ENCODE measurements at regions not wholly inside any gene's neighbourhood (a gene's known extent, or its start where the extent isn't known, plus 50 kb on each side); places are given as distances from the start of the nearest gene placed in this dataset.

- 85 to 88% methylated on average over 3 of the region's 4 CpGs for WGBS, 2 experiments (ENCODE audit: insufficient coverage in 2 of 2)
- no peaks in the 10 kb centered on the region for H3K9me3 ChIP-seq (ENCODE audit: control insufficient read depth, low read length)
- H3K27ac ChIP-seq (ENCODE audit: low read depth, low read length, severe bottlenecking): no peak overlapping the region
- no peaks in the 10 kb centered on the region for H3K4me1 ChIP-seq (ENCODE audit: control insufficient read depth, insufficient read depth, low read length, poor library complexity, severe bottlenecking)
- no peak overlapping the region for H3K4me3 ChIP-seq (ENCODE audit: extremely low read depth, insufficient read depth, low read length, poor library complexity, severe bottlenecking)
- H3K36me3 ChIP-seq (ENCODE audit: control insufficient read depth, insufficient read depth, low read length): no peaks in the 10 kb centered on the region
Observed at GRCh38 chr2:191514613-191515012, 163.3 kb upstream of the NABP1 start.

- Histone ChIP-seq H3K4me1 (ENCODE audit: control insufficient read depth, insufficient read depth, low read length, poor library complexity, severe bottlenecking) (no peaks in the 10 kb centered on the region), H3K36me3 (ENCODE audit: control insufficient read depth, insufficient read depth, low read length) (no peaks in the 10 kb centered on the region), H3K27ac (ENCODE audit: low read depth, low read length, severe bottlenecking) (no peak overlapping the region), H3K4me3 (ENCODE audit: extremely low read depth, insufficient read depth, low read length, poor library complexity, severe bottlenecking) (no peak overlapping the region), H3K9me3 (ENCODE audit: control insufficient read depth, low read length) (no peaks in the 10 kb centered on the region)
- WGBS, 2 experiments (ENCODE audit: insufficient coverage in 2 of 2): 80% methylated on average over 1 of the region's 3 CpGs; no CpG with 5 or more reads in 1 of the 2 experiments
Observed at GRCh38 chr2:191515551-191515950, 162.4 kb upstream of the NABP1 start.

GRCh38 chr2:191516260-191516659 is 161.7 kb upstream of the NABP1 start:
- 80 to 91% methylated on average over 3 to 4 of the region's 4 CpGs for WGBS, 2 experiments (ENCODE audit: insufficient coverage in 2 of 2)
- no peaks in the 10 kb centered on the region for H3K4me1 ChIP-seq (ENCODE audit: control insufficient read depth, insufficient read depth, low read length, poor library complexity, severe bottlenecking)

GRCh38 chr2:191521608-191522208 is 156.2 kb upstream of the NABP1 start:
- Histone ChIP-seq H3K27ac (ENCODE audit: low read depth, low read length, severe bottlenecking) (no peak overlapping the region), H3K36me3 (ENCODE audit: control insufficient read depth, insufficient read depth, low read length) (no peaks in the 10 kb centered on the region), H3K4me3 (ENCODE audit: extremely low read depth, insufficient read depth, low read length, poor library complexity, severe bottlenecking) (no peak overlapping the region), H3K9me3 (ENCODE audit: control insufficient read depth, low read length) (no peaks in the 10 kb centered on the region), H3K4me1 (ENCODE audit: control insufficient read depth, insufficient read depth, low read length, poor library complexity, severe bottlenecking) (no peaks in the 10 kb centered on the region)
- no CpG with 5 or more reads among the region's 1 CpG for WGBS, 2 experiments (ENCODE audit: insufficient coverage in 2 of 2)

More at GRCh38 chr2:191516260-191516659, 161.7 kb upstream of the NABP1 start:
- Histone ChIP-seq H3K4me3 (ENCODE audit: extremely low read depth, insufficient read depth, low read length, poor library complexity, severe bottlenecking) (no peak overlapping the region), H3K9me3 (ENCODE audit: control insufficient read depth, low read length) (no peaks in the 10 kb centered on the region), H3K27ac (ENCODE audit: low read depth, low read length, severe bottlenecking) (no peak overlapping the region), H3K36me3 (ENCODE audit: control insufficient read depth, insufficient read depth, low read length) (no peaks in the 10 kb centered on the region)

- Histone ChIP-seq H3K27ac (ENCODE audit: low read depth, low read length, severe bottlenecking) (no peak overlapping the region), H3K4me1 (ENCODE audit: control insufficient read depth, insufficient read depth, low read length, poor library complexity, severe bottlenecking) (no peaks in the 10 kb centered on the region)
- 93 to 96% methylated on average over 7 of the region's 7 CpGs for WGBS, 2 experiments (ENCODE audit: insufficient coverage in 2 of 2)
Observed at GRCh38 chr2:191522478-191523120, 155.3 kb upstream of the NABP1 start.

GRCh38 chr2:191526091-191526490 is 151.8 kb upstream of the NABP1 start:
- no peaks in the 10 kb centered on the region for H3K36me3 ChIP-seq (ENCODE audit: control insufficient read depth, insufficient read depth, low read length)
- WGBS, 2 experiments (ENCODE audit: insufficient coverage in 2 of 2): no CpG with 5 or more reads among the region's 1 CpG

More at GRCh38 chr2:191522478-191523120, 155.3 kb upstream of the NABP1 start:
- Histone ChIP-seq H3K36me3 (ENCODE audit: control insufficient read depth, insufficient read depth, low read length) (no peaks in the 10 kb centered on the region), H3K4me3 (ENCODE audit: extremely low read depth, insufficient read depth, low read length, poor library complexity, severe bottlenecking) (no peak overlapping the region), H3K9me3 (ENCODE audit: control insufficient read depth, low read length) (no peaks in the 10 kb centered on the region)

GRCh38 chr2:191526536-191526935 is 151.4 kb upstream of the NABP1 start:
- Histone ChIP-seq H3K9me3 (ENCODE audit: control insufficient read depth, low read length) (no peaks in the 10 kb centered on the region), H3K4me3 (ENCODE audit: extremely low read depth, insufficient read depth, low read length, poor library complexity, severe bottlenecking) (no peak overlapping the region), H3K27ac (ENCODE audit: low read depth, low read length, severe bottlenecking) (no peak overlapping the region), H3K4me1 (ENCODE audit: control insufficient read depth, insufficient read depth, low read length, poor library complexity, severe bottlenecking) (no peaks in the 10 kb centered on the region), H3K36me3 (ENCODE audit: control insufficient read depth, insufficient read depth, low read length) (no peaks in the 10 kb centered on the region)
- WGBS, 2 experiments (ENCODE audit: insufficient coverage in 2 of 2): no CpG with 5 or more reads among the region's 2 CpGs

More at GRCh38 chr2:191526091-191526490, 151.8 kb upstream of the NABP1 start:
- H3K4me1 ChIP-seq (ENCODE audit: control insufficient read depth, insufficient read depth, low read length, poor library complexity, severe bottlenecking): no peaks in the 10 kb centered on the region
- H3K27ac ChIP-seq (ENCODE audit: low read depth, low read length, severe bottlenecking): no peak overlapping the region
- H3K4me3 ChIP-seq (ENCODE audit: extremely low read depth, insufficient read depth, low read length, poor library complexity, severe bottlenecking): no peak overlapping the region
- H3K9me3 ChIP-seq (ENCODE audit: control insufficient read depth, low read length): no peaks in the 10 kb centered on the region

- Histone ChIP-seq H3K27ac (ENCODE audit: low read depth, low read length, severe bottlenecking) (no peak overlapping the region), H3K36me3 (ENCODE audit: control insufficient read depth, insufficient read depth, low read length) (no peaks in the 10 kb centered on the region), H3K9me3 (ENCODE audit: control insufficient read depth, low read length) (no peaks in the 10 kb centered on the region), H3K4me1 (ENCODE audit: control insufficient read depth, insufficient read depth, low read length, poor library complexity, severe bottlenecking) (no peaks in the 10 kb centered on the region), H3K4me3 (ENCODE audit: extremely low read depth, insufficient read depth, low read length, poor library complexity, severe bottlenecking) (no peak overlapping the region)
- 78 to 100% methylated on average over 1 to 2 of the region's 3 CpGs for WGBS, 2 experiments (ENCODE audit: insufficient coverage in 2 of 2)
Observed at GRCh38 chr2:191526953-191527556, 150.9 kb upstream of the NABP1 start.

GRCh38 chr2:191530618-191531017 is 147.3 kb upstream of the NABP1 start:
- WGBS, 2 experiments (ENCODE audit: insufficient coverage in 2 of 2): no CpG with 5 or more reads among the region's 1 CpG
- Histone ChIP-seq H3K4me1 (ENCODE audit: control insufficient read depth, insufficient read depth, low read length, poor library complexity, severe bottlenecking) (no peaks in the 10 kb centered on the region), H3K36me3 (ENCODE audit: control insufficient read depth, insufficient read depth, low read length) (no peaks in the 10 kb centered on the region), H3K4me3 (ENCODE audit: extremely low read depth, insufficient read depth, low read length, poor library complexity, severe bottlenecking) (no peak overlapping the region), H3K27ac (ENCODE audit: low read depth, low read length, severe bottlenecking) (no peak overlapping the region), H3K9me3 (ENCODE audit: control insufficient read depth, low read length) (no peaks in the 10 kb centered on the region)

- no CpG with 5 or more reads among the region's 1 CpG for WGBS, 2 experiments (ENCODE audit: insufficient coverage in 2 of 2)
- Histone ChIP-seq H3K4me3 (ENCODE audit: extremely low read depth, insufficient read depth, low read length, poor library complexity, severe bottlenecking) (no peak overlapping the region), H3K27ac (ENCODE audit: low read depth, low read length, severe bottlenecking) (no peak overlapping the region), H3K36me3 (ENCODE audit: control insufficient read depth, insufficient read depth, low read length) (no peaks in the 10 kb centered on the region), H3K9me3 (ENCODE audit: control insufficient read depth, low read length) (no peaks in the 10 kb centered on the region), H3K4me1 (ENCODE audit: control insufficient read depth, insufficient read depth, low read length, poor library complexity, severe bottlenecking) (peaks cover 3% of the 10 kb centered on the region)
Observed at GRCh38 chr2:191533693-191534180, 144.2 kb upstream of the NABP1 start.

GRCh38 chr2:191537921-191538320 is 140.0 kb upstream of the NABP1 start:
- no peaks in the 10 kb centered on the region for H3K36me3 ChIP-seq (ENCODE audit: control insufficient read depth, insufficient read depth, low read length)
- no peak overlapping the region for H3K4me3 ChIP-seq (ENCODE audit: extremely low read depth, insufficient read depth, low read length, poor library complexity, severe bottlenecking)
- 77 to 94% methylated on average over 2 to 3 of the region's 4 CpGs for WGBS, 2 experiments (ENCODE audit: insufficient coverage in 2 of 2)
- no peaks in the 10 kb centered on the region for H3K9me3 ChIP-seq (ENCODE audit: control insufficient read depth, low read length)
- no peak overlapping the region for H3K27ac ChIP-seq (ENCODE audit: low read depth, low read length, severe bottlenecking)
- peaks cover 4% of the 10 kb centered on the region for H3K4me1 ChIP-seq (ENCODE audit: control insufficient read depth, insufficient read depth, low read length, poor library complexity, severe bottlenecking)
